ENCODE measurements at regions not wholly inside any gene's neighbourhood (a gene's known extent, or its start where the extent isn't known, plus 50 kb on each side); places are given as distances from the start of the nearest gene placed in this dataset.

DNA sequence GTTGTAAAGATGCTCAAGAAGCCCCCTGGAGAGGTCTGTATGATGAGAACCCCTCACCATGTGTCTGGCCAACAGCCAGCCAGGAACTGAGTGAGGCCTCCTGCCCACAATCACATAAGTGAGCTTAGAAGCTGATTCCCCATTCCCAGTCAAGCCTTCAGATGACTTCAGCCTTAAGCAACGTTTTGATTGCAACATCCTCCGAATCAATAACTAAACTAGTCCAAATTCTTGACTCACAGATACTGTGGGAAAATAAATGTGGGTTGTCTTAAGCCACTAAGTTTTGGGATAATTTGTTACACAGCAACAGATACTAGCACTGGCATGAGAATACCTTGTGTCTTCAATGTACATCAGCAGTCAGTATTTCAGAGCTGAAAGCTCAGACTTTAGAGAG, 54.5 kb upstream of the HS3ST4 start:
- Histone ChIP-seq H3K9me3 (ENCODE audit: control insufficient read depth, insufficient read depth, low read length) (peaks cover 13% of the 10 kb centered on the region), H3K27ac (ENCODE audit: low read depth, low read length) (no peak overlapping the region), H3K4me3 (ENCODE audit: low read depth, low read length) (no peak overlapping the region), H3K27me3 (ENCODE audit: control insufficient read depth, insufficient read depth, low read length) (no peaks in the 10 kb centered on the region)
- TF ChIP-seq, protein P1, sequence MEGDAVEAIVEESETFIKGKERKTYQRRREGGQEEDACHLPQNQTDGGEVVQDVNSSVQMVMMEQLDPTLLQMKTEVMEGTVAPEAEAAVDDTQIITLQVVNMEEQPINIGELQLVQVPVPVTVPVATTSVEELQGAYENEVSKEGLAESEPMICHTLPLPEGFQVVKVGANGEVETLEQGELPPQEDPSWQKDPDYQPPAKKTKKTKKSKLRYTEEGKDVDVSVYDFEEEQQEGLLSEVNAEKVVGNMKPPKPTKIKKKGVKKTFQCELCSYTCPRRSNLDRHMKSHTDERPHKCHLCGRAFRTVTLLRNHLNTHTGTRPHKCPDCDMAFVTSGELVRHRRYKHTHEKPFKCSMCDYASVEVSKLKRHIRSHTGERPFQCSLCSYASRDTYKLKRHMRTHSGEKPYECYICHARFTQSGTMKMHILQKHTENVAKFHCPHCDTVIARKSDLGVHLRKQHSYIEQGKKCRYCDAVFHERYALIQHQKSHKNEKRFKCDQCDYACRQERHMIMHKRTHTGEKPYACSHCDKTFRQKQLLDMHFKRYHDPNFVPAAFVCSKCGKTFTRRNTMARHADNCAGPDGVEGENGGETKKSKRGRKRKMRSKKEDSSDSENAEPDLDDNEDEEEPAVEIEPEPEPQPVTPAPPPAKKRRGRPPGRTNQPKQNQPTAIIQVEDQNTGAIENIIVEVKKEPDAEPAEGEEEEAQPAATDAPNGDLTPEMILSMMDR (IDR thresholded peaks at IDR 0.05; ENCODE audit: low read depth, low read length), result no peak
- DNase-seq (ENCODE audit: low read depth, low spot score), result no peak
- ChIA-PET CTCF (no interaction called here), POLR2A (no interaction called here)

DNA sequence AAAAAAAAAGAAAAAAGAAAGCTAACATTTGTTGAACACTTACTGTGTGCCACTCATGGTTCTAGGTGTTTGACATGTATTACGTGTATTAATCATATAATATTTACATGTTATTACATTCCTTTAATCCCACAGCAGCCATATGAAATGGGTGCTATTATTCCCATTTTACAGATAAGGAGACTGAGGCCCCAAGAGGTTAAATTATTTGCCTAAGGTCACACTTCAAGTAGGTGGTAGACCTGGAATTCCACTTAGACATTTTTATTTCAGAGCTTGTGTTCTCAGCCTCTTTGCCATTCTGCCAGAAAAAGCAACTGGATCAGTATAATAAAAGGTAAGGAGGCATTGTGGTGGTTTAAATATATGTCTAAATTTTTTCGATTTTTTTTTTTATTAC, 55.1 kb upstream of the HS3ST4 start:
- Histone ChIP-seq H3K4me3 (ENCODE audit: low read depth, low read length) (no peak overlapping the region), H3K27me3 (ENCODE audit: control insufficient read depth, insufficient read depth, low read length) (no peaks in the 10 kb centered on the region), H3K27ac (ENCODE audit: low read depth, low read length) (no peak overlapping the region), H3K9me3 (ENCODE audit: control insufficient read depth, insufficient read depth, low read length) (peaks cover 13% of the 10 kb centered on the region)
- CTCF ChIA-PET, result interaction anchor here (0.6 kb wide), 1 partner anchor 13 kb away, joined by 3 read pairs; no protein-coding TSS in a partner anchor
- DNase-seq (ENCODE audit: low read depth, low spot score), result no peak
- TF ChIP-seq, protein P1 (IDR thresholded peaks at IDR 0.05; ENCODE audit: low read depth, low read length), result no peak
- POLR2A ChIA-PET, result no interaction called here

DNA sequence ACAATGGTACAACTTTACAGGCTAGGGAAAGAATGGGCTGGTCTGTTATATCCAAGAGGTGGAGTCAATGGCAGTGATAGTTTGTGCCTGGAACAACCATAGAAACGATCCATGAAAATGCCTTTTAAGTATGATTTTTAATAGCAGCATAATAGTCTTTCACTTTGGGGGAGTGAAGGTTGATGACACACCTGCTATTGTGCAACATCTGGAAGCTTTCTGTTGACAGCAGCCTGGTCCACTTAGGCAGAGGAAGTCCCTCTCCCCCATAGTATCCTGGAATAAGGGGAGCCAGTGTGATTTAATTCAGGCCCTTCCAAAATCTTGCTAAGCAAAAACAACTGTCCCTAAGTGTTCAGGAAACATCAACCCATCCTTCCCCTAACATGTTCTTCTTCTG, 56.3 kb upstream of the HS3ST4 start:
- H3K27ac ChIP-seq (ENCODE audit: low read depth, low read length), result no peak overlapping the region
- TF ChIP-seq, protein P1 (IDR thresholded peaks at IDR 0.05; ENCODE audit: low read depth, low read length), result no peak
- H3K9me3 ChIP-seq (ENCODE audit: control insufficient read depth, insufficient read depth, low read length), result peaks cover 12% of the 10 kb centered on the region
- no peak overlapping the region for H3K4me3 ChIP-seq (ENCODE audit: low read depth, low read length)
- DNase-seq (ENCODE audit: low read depth, low spot score), result no peak
- ChIA-PET CTCF (no interaction called here), POLR2A (no interaction called here)
- no peaks in the 10 kb centered on the region for H3K27me3 ChIP-seq (ENCODE audit: control insufficient read depth, insufficient read depth, low read length)

DNA sequence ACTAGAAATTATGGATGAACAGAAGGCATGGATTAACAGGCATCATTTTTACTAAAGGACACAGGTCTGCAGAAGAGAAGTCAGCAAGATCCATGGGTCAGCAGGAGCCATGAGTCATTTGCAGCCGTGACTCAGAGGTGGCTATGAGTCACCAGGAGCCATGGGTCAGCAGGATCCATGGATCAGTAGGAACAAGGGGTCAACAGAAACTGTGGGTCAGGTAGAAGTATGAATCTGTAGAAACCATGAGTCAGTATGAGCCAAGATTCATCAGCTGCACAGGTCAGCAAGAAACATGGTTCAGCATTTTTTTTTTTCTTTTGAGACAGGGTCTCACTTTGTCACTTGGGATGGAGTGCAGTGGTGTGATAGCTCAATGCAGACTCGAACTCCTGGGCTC, 58.2 kb upstream of the HS3ST4 start:
- H3K27ac ChIP-seq (ENCODE audit: low read depth, low read length), result no peak overlapping the region
- no peaks in the 10 kb centered on the region for H3K27me3 ChIP-seq (ENCODE audit: control insufficient read depth, insufficient read depth, low read length)
- CTCF ChIA-PET, result no interaction called here
- TF ChIP-seq, protein P1 (IDR thresholded peaks at IDR 0.05; ENCODE audit: low read depth, low read length), result no peak
- peaks cover 5% of the 10 kb centered on the region; the same call in 1 of the 2 replicates for H3K9me3 ChIP-seq (ENCODE audit: control insufficient read depth, insufficient read depth, low read length)
- POLR2A ChIA-PET, result no interaction called here
- H3K4me3 ChIP-seq (ENCODE audit: low read depth, low read length), result no peak overlapping the region
- no peak for DNase-seq (ENCODE audit: low read depth, low spot score)

DNA sequence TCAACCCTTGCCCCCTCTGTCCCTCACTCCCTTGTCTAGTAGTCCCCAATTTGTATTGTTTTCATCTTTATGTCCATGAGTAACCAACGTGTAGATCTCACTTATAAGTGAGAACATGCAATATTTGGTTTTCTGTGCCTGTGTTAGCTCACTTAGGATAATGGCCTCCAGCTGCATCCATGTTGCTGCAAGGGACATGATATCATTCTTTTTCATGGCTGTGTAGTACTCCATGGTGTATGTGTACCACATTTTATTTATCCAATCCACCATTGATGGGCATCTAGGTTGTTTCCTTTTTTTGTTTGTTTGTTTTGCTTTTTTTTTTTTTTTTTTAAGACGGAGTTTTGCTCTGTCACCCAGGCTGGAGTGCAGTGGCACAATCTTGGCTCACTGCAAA, 63.0 kb upstream of the HS3ST4 start:
- TF ChIP-seq, protein P1 (IDR thresholded peaks at IDR 0.05; ENCODE audit: low read depth, low read length), result no peak
- ChIA-PET POLR2A (no interaction called here), CTCF (no interaction called here)
- DNase-seq (ENCODE audit: low read depth, low spot score), result no peak
- no peaks in the 10 kb centered on the region for H3K27me3 ChIP-seq (ENCODE audit: control insufficient read depth, insufficient read depth, low read length)
- peaks cover 11% of the 10 kb centered on the region for H3K9me3 ChIP-seq (ENCODE audit: control insufficient read depth, insufficient read depth, low read length)
- no peak overlapping the region for H3K27ac ChIP-seq (ENCODE audit: low read depth, low read length)
- H3K4me3 ChIP-seq (ENCODE audit: low read depth, low read length), result no peak overlapping the region

All from AG04450 (cell line).